Effector memory CD8-positive, alpha-beta T cell (primary cell): ENCODE measurements at regions not wholly inside any gene's neighbourhood (a gene's known extent, or its start where the extent isn't known, plus 50 kb on each side); places are given as distances from the start of the nearest gene placed in this dataset.
"Not testable (repeated sequence)": the region's sequence is repeated elsewhere in the genome, so short reads cannot be mapped to it uniquely, and the experiment has no call there.

Source experiments
- ATAC-seq: fragments of 150-1000 bp; cut with Tn5 transposase; replicated peaks from 2 replicates; pipeline ENCODE4 v1.10.0; 2021; ENCODE audit warnings: mild to moderate bottlenecking, moderate library complexity
- DNase-seq, 3 experiments: peaks; one replicate each; pipeline ENCODE4 v3.0.0; 2021
- H3K27ac Mint-ChIP-seq, 2 donors: one replicate each; pipeline ENCODE4 v1.8.0; 2022; ENCODE audit warnings: mild to moderate bottlenecking in 2 of 2, mixed read lengths in 2 of 2, moderate library complexity in 2 of 2
- H3K27me3 Mint-ChIP-seq, 2 donors: one replicate each; pipeline ENCODE4 v1.8.0; 2022; ENCODE audit warnings: mixed read lengths in 2 of 2
- H3K36me3 Mint-ChIP-seq: one replicate; pipeline ENCODE4 v1.8.0; 2022; ENCODE audit warnings: mild to moderate bottlenecking, moderate library complexity, mixed read lengths; ENCODE audit not compliant: insufficient read depth
- H3K4me1 Mint-ChIP-seq, 2 donors: one replicate each; pipeline ENCODE4 v1.8.0; 2022; ENCODE audit warnings: low read depth in 2 of 2, mixed read lengths in 2 of 2
- H3K4me3 Mint-ChIP-seq, 2 donors: one replicate each; pipeline ENCODE4 v1.8.0; 2022; ENCODE audit warnings: mild to moderate bottlenecking in 2 of 2, mixed read lengths in 2 of 2, moderate library complexity in 2 of 2
- H3K9me3 Mint-ChIP-seq, 2 donors: one replicate each; pipeline ENCODE4 v1.8.0; 2022; ENCODE audit warnings: mixed read lengths in 2 of 2

GRCh38 chr3:34066999-34067398 is 268.6 kb downstream of the PDCD6IP start:
- no peak for ATAC-seq
- H3K36me3 Mint-ChIP-seq = no peaks in the 10 kb centered on the region
- H3K4me1 Mint-ChIP-seq = no peaks in the 10 kb centered on the region

GRCh38 chr3:34067536-34068051 is 269.2 kb downstream of the PDCD6IP start:
- no peaks in the 10 kb centered on the region for H3K36me3 Mint-ChIP-seq
- no peak overlapping the region for H3K27ac Mint-ChIP-seq
- DNase-seq (no peak), ATAC-seq (no peak)
- H3K27me3 Mint-ChIP-seq = no peaks in the 10 kb centered on the region
- no peaks in the 10 kb centered on the region for H3K9me3 Mint-ChIP-seq
- no peak overlapping the region for H3K4me3 Mint-ChIP-seq
- no peaks in the 10 kb centered on the region for H3K4me1 Mint-ChIP-seq

More at GRCh38 chr3:34066999-34067398, 268.6 kb downstream of the PDCD6IP start:
- no peaks in the 10 kb centered on the region for H3K27me3 Mint-ChIP-seq
- no peak for DNase-seq
- H3K9me3 Mint-ChIP-seq = no peaks in the 10 kb centered on the region
- H3K4me3 Mint-ChIP-seq = no peak overlapping the region
- H3K27ac Mint-ChIP-seq = no peak overlapping the region

- DNase-seq (no peak), ATAC-seq (no peak)
- H3K9me3 Mint-ChIP-seq = no peaks in the 10 kb centered on the region
- H3K27me3 Mint-ChIP-seq = no peaks in the 10 kb centered on the region
- H3K36me3 Mint-ChIP-seq = no peaks in the 10 kb centered on the region
- H3K4me1 Mint-ChIP-seq = no peaks in the 10 kb centered on the region
- no peak overlapping the region for H3K4me3 Mint-ChIP-seq
- no peak overlapping the region for H3K27ac Mint-ChIP-seq
Measured at GRCh38 chr3:34068505-34068904, 270.1 kb downstream of the PDCD6IP start.

- no peak overlapping the region for H3K27ac Mint-ChIP-seq
- no peak for ATAC-seq
- no peaks in the 10 kb centered on the region for H3K4me1 Mint-ChIP-seq
- H3K36me3 Mint-ChIP-seq = no peaks in the 10 kb centered on the region
- DNase-seq = no peak
- H3K9me3 Mint-ChIP-seq = no peaks in the 10 kb centered on the region
- H3K4me3 Mint-ChIP-seq = no peak overlapping the region
- no peaks in the 10 kb centered on the region for H3K27me3 Mint-ChIP-seq
Measured at GRCh38 chr3:34070831-34071585, 272.6 kb downstream of the PDCD6IP start.

- H3K4me1 Mint-ChIP-seq = no peaks in the 10 kb centered on the region
- DNase-seq = no peak
- no peaks in the 10 kb centered on the region for H3K36me3 Mint-ChIP-seq
Measured at GRCh38 chr3:34072297-34072696, 273.9 kb downstream of the PDCD6IP start.

GRCh38 chr3:34073111-34073510 is 274.7 kb downstream of the PDCD6IP start:
- ATAC-seq = no peak
- DNase-seq = no peak

More at GRCh38 chr3:34072297-34072696, 273.9 kb downstream of the PDCD6IP start:
- Mint-ChIP-seq H3K9me3 (no peaks in the 10 kb centered on the region), H3K4me3 (no peak overlapping the region), H3K27ac (no peak overlapping the region), H3K27me3 (no peaks in the 10 kb centered on the region)
- ATAC-seq = no peak

GRCh38 chr3:34073961-34074360 is 275.5 kb downstream of the PDCD6IP start:
- Mint-ChIP-seq H3K36me3 (peaks cover 2% of the 10 kb centered on the region), H3K27me3 (no peaks in the 10 kb centered on the region), H3K9me3 (no peaks in the 10 kb centered on the region), H3K4me3 (no peak overlapping the region), H3K4me1 (no peaks in the 10 kb centered on the region), H3K27ac (no peak overlapping the region)
- DNase-seq = no peak
- ATAC-seq = no peak

More at GRCh38 chr3:34073111-34073510, 274.7 kb downstream of the PDCD6IP start:
- no peaks in the 10 kb centered on the region for H3K4me1 Mint-ChIP-seq
- no peaks in the 10 kb centered on the region for H3K9me3 Mint-ChIP-seq
- H3K27me3 Mint-ChIP-seq = no peaks in the 10 kb centered on the region
- H3K27ac Mint-ChIP-seq = no peak overlapping the region
- no peaks in the 10 kb centered on the region for H3K36me3 Mint-ChIP-seq
- no peak overlapping the region for H3K4me3 Mint-ChIP-seq

GRCh38 chr3:34075975-34076374 is 277.5 kb downstream of the PDCD6IP start:
- ATAC-seq (no peak), DNase-seq (no peak)
- no peak overlapping the region for H3K27ac Mint-ChIP-seq
- no peak overlapping the region for H3K4me3 Mint-ChIP-seq
- no peaks in the 10 kb centered on the region for H3K9me3 Mint-ChIP-seq
- no peaks in the 10 kb centered on the region for H3K4me1 Mint-ChIP-seq
- no peaks in the 10 kb centered on the region for H3K27me3 Mint-ChIP-seq
- H3K36me3 Mint-ChIP-seq = peaks cover 2% of the 10 kb centered on the region

GRCh38 chr3:34077417-34078195 is 279.2 kb downstream of the PDCD6IP start:
- Mint-ChIP-seq H3K36me3 (peaks cover 2% of the 10 kb centered on the region), H3K4me1 (no peaks in the 10 kb centered on the region), H3K27me3 (peaks cover 0 to 4% of the 10 kb centered on the region in 2 donors), H3K9me3 (no peaks in the 10 kb centered on the region), H3K27ac (no peak overlapping the region), H3K4me3 (no peak overlapping the region)
- ATAC-seq (no peak), DNase-seq (no peak)

GRCh38 chr3:34078418-34078817 is 280.0 kb downstream of the PDCD6IP start:
- DNase-seq (no peak), ATAC-seq (no peak)
- H3K4me1 Mint-ChIP-seq = no peaks in the 10 kb centered on the region
- H3K9me3 Mint-ChIP-seq = no peaks in the 10 kb centered on the region
- no peak overlapping the region for H3K4me3 Mint-ChIP-seq
- H3K27me3 Mint-ChIP-seq = peaks cover 0 to 10% of the 10 kb centered on the region in 2 donors
- H3K27ac Mint-ChIP-seq = no peak overlapping the region
- peaks cover 2% of the 10 kb centered on the region for H3K36me3 Mint-ChIP-seq

GRCh38 chr3:34079849-34080248 is 281.4 kb downstream of the PDCD6IP start:
- H3K27ac Mint-ChIP-seq, H3K4me1 Mint-ChIP-seq, DNase-seq, ATAC-seq, H3K9me3 Mint-ChIP-seq, H3K4me3 Mint-ChIP-seq, H3K36me3 Mint-ChIP-seq: not testable (repeated sequence)
- H3K27me3 Mint-ChIP-seq = peaks cover 0 to 24% of the 10 kb centered on the region in 2 donors

- not testable (repeated sequence) for H3K9me3 Mint-ChIP-seq, ATAC-seq, H3K4me1 Mint-ChIP-seq, H3K36me3 Mint-ChIP-seq, H3K4me3 Mint-ChIP-seq, H3K27ac Mint-ChIP-seq, DNase-seq
- peaks cover 16 to 32% of the 10 kb centered on the region in 2 donors for H3K27me3 Mint-ChIP-seq
Measured at GRCh38 chr3:34090379-34090778, 291.9 kb downstream of the PDCD6IP start.

- ATAC-seq (no peak), DNase-seq (no peak)
- H3K4me3 Mint-ChIP-seq = no peak overlapping the region
- H3K36me3 Mint-ChIP-seq = peaks cover 3% of the 10 kb centered on the region
- no peaks in the 10 kb centered on the region for H3K9me3 Mint-ChIP-seq
- no peaks in the 10 kb centered on the region for H3K4me1 Mint-ChIP-seq
- peaks cover 18 to 28% of the 10 kb centered on the region in 2 donors for H3K27me3 Mint-ChIP-seq
- no peak overlapping the region for H3K27ac Mint-ChIP-seq
Measured at GRCh38 chr3:34090876-34091275, 292.4 kb downstream of the PDCD6IP start.

GRCh38 chr3:34094280-34094679 is 295.9 kb downstream of the PDCD6IP start:
- not testable (repeated sequence) for H3K4me3 Mint-ChIP-seq, H3K27ac Mint-ChIP-seq, H3K36me3 Mint-ChIP-seq, ATAC-seq, H3K9me3 Mint-ChIP-seq, DNase-seq, H3K4me1 Mint-ChIP-seq
- peaks cover 18 to 19% of the 10 kb centered on the region in 2 donors for H3K27me3 Mint-ChIP-seq
